ENCODE measurements at regions not wholly inside any gene's neighbourhood (a gene's known extent, or its start where the extent isn't known, plus 50 kb on each side); places are given as distances from the start of the nearest gene placed in this dataset.

DNA sequence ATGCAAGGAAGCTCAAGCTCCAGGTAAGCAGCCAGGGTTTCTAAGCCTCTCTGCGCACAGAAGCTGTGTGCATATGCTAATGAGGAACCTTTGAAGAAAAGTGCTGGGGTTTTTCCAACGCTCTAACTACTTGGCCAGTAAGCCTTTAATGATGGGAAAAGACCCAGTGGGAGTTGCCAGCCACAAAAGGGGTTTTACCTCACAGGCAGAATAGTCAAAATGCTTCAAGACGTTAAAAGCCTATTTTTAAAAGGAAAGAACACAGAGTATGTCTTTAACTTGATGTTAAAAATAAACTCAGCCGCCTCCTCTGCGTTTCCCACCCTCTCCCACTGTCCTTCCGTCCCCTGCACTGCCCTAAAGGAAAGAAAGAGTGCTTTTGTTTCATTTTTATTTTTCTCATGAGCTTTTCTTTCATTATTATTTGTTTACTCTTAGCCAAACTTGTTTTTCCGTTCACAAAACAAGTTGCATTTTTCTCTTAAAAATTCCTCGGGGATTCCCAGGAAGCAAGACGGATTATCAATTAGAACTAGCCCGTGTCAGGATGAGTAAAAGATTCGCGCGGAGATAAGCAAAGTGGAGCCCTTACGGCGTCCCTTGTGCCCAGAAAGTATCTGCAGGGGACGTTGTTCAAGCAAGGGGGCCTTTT, 209.8 kb upstream of the NUDT4 start:
- H3K4me1 ChIP-seq (ENCODE audit: control insufficient read depth, insufficient read depth, low read length), result peaks cover 10% of the 10 kb centered on the region
- peak overlapping the region; percentile 75 for H3K4me2 ChIP-seq (ENCODE audit: low read length)
- H3K27me3 ChIP-seq (ENCODE audit: control insufficient read depth, insufficient read depth, low read length), result no peaks in the 10 kb centered on the region
- H3K9me3 ChIP-seq (replicated peaks; ENCODE audit: low read length), result no peaks in the 10 kb centered on the region
- H3K9ac ChIP-seq (ENCODE audit: low read depth, low read length), result peak overlapping the region; percentile 59
- H3K36me3 ChIP-seq (ENCODE audit: insufficient read depth, low read length), result no peaks in the 10 kb centered on the region
- H3K4me3 ChIP-seq (ENCODE audit: low read length), result peak overlapping the region; percentile 65

- H3K4me2 ChIP-seq (ENCODE audit: low read length), result no peak overlapping the region
- H3K9me3 ChIP-seq (replicated peaks; ENCODE audit: low read length), result no peaks in the 10 kb centered on the region
- H3K4me1 ChIP-seq (ENCODE audit: control insufficient read depth, insufficient read depth, low read length), result peaks cover 15% of the 10 kb centered on the region
- no peak overlapping the region for H3K9ac ChIP-seq (ENCODE audit: low read depth, low read length)
- H3K36me3 ChIP-seq (ENCODE audit: insufficient read depth, low read length), result no peaks in the 10 kb centered on the region
- H3K27me3 ChIP-seq (ENCODE audit: control insufficient read depth, insufficient read depth, low read length), result no peaks in the 10 kb centered on the region
- no peak overlapping the region for H3K4me3 ChIP-seq (ENCODE audit: low read length)
Observed at GRCh38 chr12:93168751-93169150, 209.0 kb upstream of the NUDT4 start.

DNA sequence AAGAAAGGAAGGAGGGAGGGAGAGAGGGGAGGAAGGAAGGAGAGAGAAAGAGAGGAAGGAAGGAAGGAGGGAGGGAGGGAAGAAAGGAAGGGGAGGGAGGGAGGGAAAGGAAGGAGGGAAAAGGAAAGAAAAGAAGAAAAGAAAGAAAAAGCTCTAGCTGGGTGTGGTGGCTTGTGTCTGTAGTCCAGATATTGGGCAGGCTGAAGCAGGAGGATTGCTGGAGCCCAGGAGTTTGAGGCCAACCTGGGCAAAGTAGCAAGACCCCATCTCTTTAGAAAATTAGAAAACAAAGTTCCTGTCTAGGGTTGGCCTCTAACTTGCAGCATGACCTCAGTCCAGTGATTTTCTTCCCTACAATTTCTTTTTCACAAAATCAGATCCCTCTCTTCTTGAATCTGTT, 208.2 kb upstream of the NUDT4 start:
- Histone ChIP-seq H3K36me3 (ENCODE audit: insufficient read depth, low read length) (no peaks in the 10 kb centered on the region), H3K4me1 (ENCODE audit: control insufficient read depth, insufficient read depth, low read length) (peaks cover 19% of the 10 kb centered on the region), H3K27me3 (ENCODE audit: control insufficient read depth, insufficient read depth, low read length) (no peaks in the 10 kb centered on the region), H3K9ac (ENCODE audit: low read depth, low read length) (no peak overlapping the region), H3K4me2 (ENCODE audit: low read length) (no peak overlapping the region), H3K9me3 (replicated peaks; ENCODE audit: low read length) (no peaks in the 10 kb centered on the region), H3K4me3 (ENCODE audit: low read length) (no peak overlapping the region)

DNA sequence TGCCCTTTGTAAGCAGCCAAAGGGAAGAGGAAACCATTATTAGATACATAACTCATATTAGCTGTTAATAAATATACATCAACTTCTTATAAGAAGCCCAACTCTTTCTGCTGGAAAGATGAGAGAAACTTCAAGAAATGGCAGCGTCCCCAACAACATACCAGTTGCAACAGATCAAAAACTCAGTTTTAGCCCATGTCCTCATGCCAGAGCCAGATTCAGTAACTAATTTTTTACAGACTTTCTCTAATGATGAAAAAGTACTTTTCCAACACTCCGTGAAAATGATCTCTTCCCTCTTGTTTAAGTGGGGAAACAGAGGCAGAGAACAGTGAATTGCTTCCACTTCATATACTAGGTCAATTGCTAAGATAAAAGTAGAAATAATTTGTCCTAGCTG, 206.8 kb upstream of the NUDT4 start:
- H3K27me3 ChIP-seq (ENCODE audit: control insufficient read depth, insufficient read depth, low read length), result no peaks in the 10 kb centered on the region
- H3K36me3 ChIP-seq (ENCODE audit: insufficient read depth, low read length), result no peaks in the 10 kb centered on the region
- H3K9ac ChIP-seq (ENCODE audit: low read depth, low read length), result no peak overlapping the region
- peaks cover 30% of the 10 kb centered on the region for H3K4me1 ChIP-seq (ENCODE audit: control insufficient read depth, insufficient read depth, low read length)
- no peak overlapping the region for H3K4me2 ChIP-seq (ENCODE audit: low read length)
- H3K4me3 ChIP-seq (ENCODE audit: low read length), result no peak overlapping the region
- no peaks in the 10 kb centered on the region for H3K9me3 ChIP-seq (replicated peaks; ENCODE audit: low read length)

- no peaks in the 10 kb centered on the region for H3K27me3 ChIP-seq (ENCODE audit: control insufficient read depth, insufficient read depth, low read length)
- no peak overlapping the region for H3K4me3 ChIP-seq (ENCODE audit: low read length)
- H3K36me3 ChIP-seq (ENCODE audit: insufficient read depth, low read length), result no peaks in the 10 kb centered on the region
- H3K9ac ChIP-seq (ENCODE audit: low read depth, low read length), result peak overlapping the region; percentile 8
- peak overlapping the region; percentile 19 for H3K4me2 ChIP-seq (ENCODE audit: low read length)
- no peaks in the 10 kb centered on the region for H3K9me3 ChIP-seq (replicated peaks; ENCODE audit: low read length)
- H3K4me1 ChIP-seq (ENCODE audit: control insufficient read depth, insufficient read depth, low read length), result peaks cover 40% of the 10 kb centered on the region
Observed at GRCh38 chr12:93173178-93173957, 204.4 kb upstream of the NUDT4 start.

DNA sequence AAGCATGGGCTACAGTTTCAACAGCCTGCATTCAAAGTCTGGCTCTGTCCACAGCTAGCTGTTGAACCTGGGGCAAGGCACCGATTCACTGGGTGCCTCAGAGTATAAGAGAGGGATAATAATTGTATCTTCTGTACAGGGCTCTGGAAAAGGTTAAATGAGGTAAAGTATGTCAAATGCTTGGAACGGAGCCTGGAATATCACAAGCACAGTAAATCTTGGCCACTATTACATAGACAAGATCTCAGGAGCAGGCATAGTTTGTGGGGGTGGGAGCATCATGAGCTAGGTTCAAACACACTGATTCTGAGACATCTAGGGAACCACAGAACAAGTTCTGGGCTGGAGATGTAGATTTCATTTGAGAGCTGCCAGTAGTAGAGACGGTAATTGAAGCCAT, 203.7 kb upstream of the NUDT4 start:
- peak overlapping the region; percentile 19 for H3K4me2 ChIP-seq (ENCODE audit: low read length)
- H3K4me1 ChIP-seq (ENCODE audit: control insufficient read depth, insufficient read depth, low read length), result peaks cover 40% of the 10 kb centered on the region
- H3K27me3 ChIP-seq (ENCODE audit: control insufficient read depth, insufficient read depth, low read length), result no peaks in the 10 kb centered on the region
- H3K36me3 ChIP-seq (ENCODE audit: insufficient read depth, low read length), result no peaks in the 10 kb centered on the region
- no peak overlapping the region for H3K4me3 ChIP-seq (ENCODE audit: low read length)
- H3K9ac ChIP-seq (ENCODE audit: low read depth, low read length), result peak overlapping the region; percentile 8
- H3K9me3 ChIP-seq (replicated peaks; ENCODE audit: low read length), result no peaks in the 10 kb centered on the region

GRCh38 chr12:93174473-93174872, 203.3 kb upstream of the NUDT4 start:
- Histone ChIP-seq H3K27me3 (ENCODE audit: control insufficient read depth, insufficient read depth, low read length) (no peaks in the 10 kb centered on the region), H3K4me1 (ENCODE audit: control insufficient read depth, insufficient read depth, low read length) (peaks cover 40% of the 10 kb centered on the region), H3K4me2 (ENCODE audit: low read length) (peak overlapping the region; percentile 19), H3K9me3 (replicated peaks; ENCODE audit: low read length) (no peaks in the 10 kb centered on the region), H3K36me3 (ENCODE audit: insufficient read depth, low read length) (no peaks in the 10 kb centered on the region), H3K9ac (ENCODE audit: low read depth, low read length) (no peak overlapping the region), H3K4me3 (ENCODE audit: low read length) (no peak overlapping the region)

DNA sequence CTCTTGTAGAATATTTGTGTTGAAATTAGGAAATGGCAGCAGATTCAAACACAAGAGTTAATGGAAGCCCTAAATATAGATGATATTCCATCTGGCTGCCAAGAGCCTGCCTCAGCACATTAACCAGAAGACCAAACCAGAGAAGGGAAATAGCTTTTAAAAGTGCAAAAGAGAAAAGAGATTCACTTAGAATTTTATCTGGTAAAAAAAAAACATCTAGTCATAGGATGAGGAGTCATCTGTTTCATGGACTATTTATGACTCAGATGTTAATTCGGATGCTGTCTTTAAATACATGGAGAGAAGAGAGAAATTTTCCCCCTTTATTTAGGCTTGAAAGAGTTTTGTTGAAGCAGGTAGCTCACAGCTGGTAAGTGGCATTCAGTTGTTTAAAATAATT, 201.6 kb upstream of the NUDT4 start:
- peak overlapping the region; percentile 12 for H3K4me2 ChIP-seq (ENCODE audit: low read length)
- H3K36me3 ChIP-seq (ENCODE audit: insufficient read depth, low read length), result no peaks in the 10 kb centered on the region
- no peak overlapping the region for H3K4me3 ChIP-seq (ENCODE audit: low read length)
- no peaks in the 10 kb centered on the region for H3K27me3 ChIP-seq (ENCODE audit: control insufficient read depth, insufficient read depth, low read length)
- H3K9me3 ChIP-seq (replicated peaks; ENCODE audit: low read length), result no peaks in the 10 kb centered on the region
- no peak overlapping the region for H3K9ac ChIP-seq (ENCODE audit: low read depth, low read length)
- H3K4me1 ChIP-seq (ENCODE audit: control insufficient read depth, insufficient read depth, low read length), result peaks cover 40% of the 10 kb centered on the region

- no peaks in the 10 kb centered on the region for H3K36me3 ChIP-seq (ENCODE audit: insufficient read depth, low read length)
- H3K4me3 ChIP-seq (ENCODE audit: low read length), result no peak overlapping the region
- H3K9me3 ChIP-seq (replicated peaks; ENCODE audit: low read length), result no peaks in the 10 kb centered on the region
- peaks cover 40% of the 10 kb centered on the region for H3K4me1 ChIP-seq (ENCODE audit: control insufficient read depth, insufficient read depth, low read length)
- no peaks in the 10 kb centered on the region for H3K27me3 ChIP-seq (ENCODE audit: control insufficient read depth, insufficient read depth, low read length)
- H3K4me2 ChIP-seq (ENCODE audit: low read length), result peak overlapping the region; percentile 1
- no peak overlapping the region for H3K9ac ChIP-seq (ENCODE audit: low read depth, low read length)
Observed at GRCh38 chr12:93176610-93177126, 201.1 kb upstream of the NUDT4 start.

DNA sequence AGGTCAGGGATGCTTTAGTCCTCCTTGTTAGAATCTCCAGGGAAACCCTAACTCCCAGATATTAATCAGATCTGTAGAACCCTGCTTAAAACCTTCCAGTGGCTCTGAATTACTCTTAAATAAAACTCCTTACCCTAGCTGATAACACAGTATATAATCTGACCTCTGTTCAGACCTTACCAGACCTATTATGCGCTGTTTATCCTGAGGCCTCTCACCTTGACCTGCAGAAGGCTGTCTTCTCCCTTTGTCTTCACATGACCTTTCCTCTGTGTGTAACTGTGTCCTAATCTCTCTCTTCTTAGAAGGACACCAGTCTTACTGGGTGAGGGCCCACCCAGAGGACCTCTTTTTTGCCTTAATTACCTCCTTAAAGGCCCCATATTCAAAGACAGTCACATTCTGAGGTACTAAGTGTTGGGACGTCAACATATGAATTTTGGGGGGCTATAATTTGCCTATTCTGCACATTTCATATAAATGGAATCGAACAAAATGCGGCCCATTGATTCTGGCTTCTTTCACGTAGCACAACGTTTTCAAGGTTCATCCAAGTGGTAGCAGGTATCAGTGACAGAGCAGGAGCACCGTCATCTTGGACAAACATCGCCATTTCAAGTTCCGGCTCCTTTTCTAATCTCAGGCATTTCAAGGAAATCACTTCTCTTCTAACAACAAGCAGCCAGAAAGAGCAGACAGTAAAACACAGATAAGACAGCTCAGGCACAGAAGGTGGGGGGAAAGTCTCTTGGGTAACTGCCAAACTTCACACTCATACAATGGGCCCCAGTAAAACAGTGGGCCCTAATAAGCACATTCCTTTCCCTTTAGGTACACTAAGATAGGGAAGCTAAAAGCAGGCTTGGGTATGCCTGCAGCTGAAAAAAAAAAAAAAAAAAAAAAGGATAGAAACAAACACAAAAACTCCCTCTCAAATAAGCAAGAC, 200.2 kb upstream of the NUDT4 start:
- Histone ChIP-seq H3K4me1 (ENCODE audit: control insufficient read depth, insufficient read depth, low read length) (peaks cover 40% of the 10 kb centered on the region), H3K27me3 (ENCODE audit: control insufficient read depth, insufficient read depth, low read length) (no peaks in the 10 kb centered on the region), H3K4me3 (ENCODE audit: low read length) (no peak overlapping the region), H3K36me3 (ENCODE audit: insufficient read depth, low read length) (no peaks in the 10 kb centered on the region), H3K9ac (ENCODE audit: low read depth, low read length) (no peak overlapping the region), H3K9me3 (replicated peaks; ENCODE audit: low read length) (no peaks in the 10 kb centered on the region), H3K4me2 (ENCODE audit: low read length) (no peak overlapping the region)
